HCT116 (cell line): ENCODE measurements at regions not wholly inside any gene's neighbourhood (a gene's known extent, or its start where the extent isn't known, plus 50 kb on each side); places are given as distances from the start of the nearest gene placed in this dataset.

ENCODE experiments used
- ATAC-seq: fragments of 200-7000 bp; cut with Tn5 transposase; 2 replicates; pipeline ENCODE4 v1.9.1; 2020; ENCODE audit warnings: mild to moderate bottlenecking, moderate library complexity
- BruUV-seq: library from RNA; stranded (reverse); fragments of 400-500 nt; replicated peaks from 2 replicates; lab custom pipeline; 2021; lab: Mats Ljungman, UMichigan
- CTCF ChIA-PET: fragments of 300-600 bp; sonication (Branson Sonifier 250); formaldehyde crosslinking; loops from one replicate; lab custom pipeline; 2021; ENCODE audit warnings: antibody characterized with exemption; lab: Charles Lee
- POLR2A ChIA-PET: fragments of 300-600, 350-600 bp; sonication (Branson Sonifier 250); formaldehyde crosslinking; loops from one replicate; lab custom pipeline; 2021; ENCODE audit warnings: antibody characterized with exemption; lab: Charles Lee
- RAD21 ChIA-PET, 2 experiments: fragments of 300-600 bp; sonication (Branson Sonifier 250); formaldehyde crosslinking; loops; one replicate each; lab custom pipeline; 2023; ENCODE audit warnings: low total read pairs in 2 of 2; ENCODE audit not compliant: uncharacterized antibody in 2 of 2, unreplicated experiment in 2 of 2, low non-redundant PET in 1 of 2; lab: Charles Lee
- DNase-seq: peaks from one replicate; pipeline ENCODE4 v3.0.0-alpha.2; 2010; ENCODE audit warnings: low read depth, low spot score
- H2AFZ ChIP-seq: fragments of 200-600 bp; shearing (Covaris generic), sonication (generic); 2 replicates; pipeline ENCODE4 v1.6.1; 2017; ENCODE audit warnings: low read depth, mixed run types, mixed read lengths, antibody characterized with exemption, low read length; ENCODE audit not compliant: poor library complexity, severe bottlenecking
- H3K27ac ChIP-seq: 2 replicates; pipeline ENCODE4 v1.5.1; 2012; ENCODE audit warnings: low read depth, low read length
- H3K27me3 ChIP-seq: fragments of 200-600 bp; sonication (generic); 2 replicates; pipeline ENCODE4 v1.6.1; 2016; ENCODE audit warnings: mixed run types, low read length, mixed read lengths; ENCODE audit not compliant: insufficient read depth
- H3K36me3 ChIP-seq, 2 experiments: fragments of 200-500 bp in 1 of 2; fragments of 200-600 bp in 1 of 2; sonication (Bioruptor generic) in 1 of 2; sonication (generic) in 1 of 2; 2 replicates each; pipeline versions ENCODE4 v1.5.1 to v1.6.1; 2014 to 2016; ENCODE audit warnings: low read length in 2 of 2, inconsistent platforms in 1 of 2, mixed read lengths in 1 of 2, mixed run types in 1 of 2; ENCODE audit not compliant: insufficient read depth in 2 of 2, control insufficient read depth in 1 of 2
- H3K4me1 ChIP-seq, 2 experiments: fragments of 200-600 bp in 1 of 2; sonication (generic) in 1 of 2; 2 replicates each; pipeline versions ENCODE4 v1.5.1 to v1.6.1; 2012 to 2017; ENCODE audit warnings: low read length in 2 of 2, inconsistent platforms in 1 of 2, mild to moderate bottlenecking in 1 of 2, mixed read lengths in 1 of 2, mixed run types in 1 of 2, moderate library complexity in 1 of 2; ENCODE audit not compliant: insufficient read depth in 2 of 2, control insufficient read depth in 1 of 2
- H3K4me2 ChIP-seq: fragments of 200-600 bp; sonication (generic); 2 replicates; pipeline ENCODE4 v1.6.1; 2017; ENCODE audit warnings: mixed run types, low read length, mixed read lengths
- H3K4me3 ChIP-seq, 2 experiments: fragments of 200-600 bp in 1 of 2; sonication (generic) in 1 of 2; replicated peaks in 1 of 2; 2 replicates each; pipeline ENCODE4 v1.5.1; 2011 to 2016; ENCODE audit warnings: low read length in 2 of 2, control low read depth in 1 of 2, low read depth in 1 of 2, mild to moderate bottlenecking in 1 of 2, mixed read lengths in 1 of 2, mixed run types in 1 of 2
- H3K79me2 ChIP-seq: fragments of 200-600 bp; sonication (generic); 2 replicates; pipeline ENCODE4 v1.6.1; 2017; ENCODE audit warnings: mild to moderate bottlenecking, mixed run types, low read length, moderate library complexity, mixed read lengths; ENCODE audit not compliant: insufficient read depth
- H3K9ac ChIP-seq: fragments of 200-600 bp; sonication (generic); 2 replicates; pipeline ENCODE4 v1.6.1; 2016; ENCODE audit warnings: low read length, mixed read lengths
- H3K9me2 ChIP-seq: fragments of 200-600 bp; sonication (generic), shearing (Covaris generic); 2 replicates; pipeline ENCODE4 v1.6.1; 2017; ENCODE audit warnings: mixed run types, mild to moderate bottlenecking, moderate library complexity; ENCODE audit not compliant: insufficient read depth
- H3K9me3 ChIP-seq, 2 experiments: fragments of 200-500 bp in 1 of 2; fragments of 200-600 bp in 1 of 2; sonication (Bioruptor generic) in 1 of 2; sonication (generic) in 1 of 2; 2 replicates each; pipeline ENCODE4 v1.6.1; 2014 to 2017; ENCODE audit warnings: low read length in 2 of 2, mixed read lengths in 2 of 2, inconsistent platforms in 1 of 2, low read depth in 1 of 2, mild to moderate bottlenecking in 1 of 2, mixed run types in 1 of 2, moderate library complexity in 1 of 2; ENCODE audit not compliant: control insufficient read depth in 1 of 2, insufficient read depth in 1 of 2
- H4K20me1 ChIP-seq: fragments of 200-600 bp; sonication (generic), shearing (Covaris generic); 2 replicates; pipeline ENCODE4 v1.6.1; 2017; ENCODE audit warnings: mixed run types, mild to moderate bottlenecking, moderate library complexity; ENCODE audit not compliant: insufficient read depth
- EZH2 ChIP-seq: fragments of 200-600 bp; sonication (generic); IDR thresholded peaks from 2 replicates; pipeline ENCODE4 v1.6.1; 2017; ENCODE audit warnings: antibody characterized with exemption, mixed run types
- FOSL1 ChIP-seq: IDR thresholded peaks from 2 replicates; pipeline ENCODE4 v1.6.1; 2012; ENCODE audit warnings: low read depth
- JUND ChIP-seq: IDR thresholded peaks from 2 replicates; pipeline ENCODE4 v1.6.1; 2012
- POLR2A ChIP-seq: IDR thresholded peaks from 2 replicates; pipeline ENCODE4 v1.7.0; 2011; ENCODE audit warnings: borderline replicate concordance; ENCODE audit not compliant: insufficient read depth, insufficient read length; ENCODE audit errors: extremely low read depth
- SP1 ChIP-seq: IDR thresholded peaks from 2 replicates; pipeline ENCODE4 v1.6.1; 2012; ENCODE audit warnings: low read depth
- ZFX ChIP-seq: fragments of 450-650 bp; IDR thresholded peaks from 2 replicates; pipeline ENCODE4 v1.6.1; 2017
- ZNF274 ChIP-seq: fragments of 200-500 bp; sonication (Bioruptor generic); IDR thresholded peaks from 2 replicates; pipeline ENCODE4 v1.6.1; 2014; ENCODE audit warnings: mild to moderate bottlenecking, low read depth, low read length, inconsistent platforms
- intact Hi-C: fragments of 100-400 bp; cut with micrococcal nuclease; formaldehyde crosslinking; loops from 2 replicates; pipeline ENCODE4 v1.10.0; 2022
- TF ChIP-seq, protein P1 (sequence below), 3 experiments: fragments of 200-600 bp in 1 of 3; sonication (generic) in 1 of 3; IDR thresholded peaks in 2 of 3; conservative IDR thresholded peaks in 1 of 3; 2 replicates each; pipeline ENCODE4 v1.5.1; 2012 to 2017; ENCODE audit warnings: low read depth in 2 of 3, low read length in 2 of 3, antibody characterized with exemption in 1 of 3, borderline replicate concordance in 1 of 3, control low read depth in 1 of 3, mild to moderate bottlenecking in 1 of 3, mixed read lengths in 1 of 3, mixed run types in 1 of 3, moderate library complexity in 1 of 3; ENCODE audit not compliant: insufficient read depth in 1 of 3
- TF ChIP-seq, protein P2 (sequence below): IDR thresholded peaks from 2 replicates; pipeline ENCODE4 v1.6.1; 2011; ENCODE audit warnings: mild to moderate bottlenecking, low read length, moderate library complexity; ENCODE audit not compliant: insufficient replicate concordance; ENCODE audit errors: extremely low read depth

DNA sequence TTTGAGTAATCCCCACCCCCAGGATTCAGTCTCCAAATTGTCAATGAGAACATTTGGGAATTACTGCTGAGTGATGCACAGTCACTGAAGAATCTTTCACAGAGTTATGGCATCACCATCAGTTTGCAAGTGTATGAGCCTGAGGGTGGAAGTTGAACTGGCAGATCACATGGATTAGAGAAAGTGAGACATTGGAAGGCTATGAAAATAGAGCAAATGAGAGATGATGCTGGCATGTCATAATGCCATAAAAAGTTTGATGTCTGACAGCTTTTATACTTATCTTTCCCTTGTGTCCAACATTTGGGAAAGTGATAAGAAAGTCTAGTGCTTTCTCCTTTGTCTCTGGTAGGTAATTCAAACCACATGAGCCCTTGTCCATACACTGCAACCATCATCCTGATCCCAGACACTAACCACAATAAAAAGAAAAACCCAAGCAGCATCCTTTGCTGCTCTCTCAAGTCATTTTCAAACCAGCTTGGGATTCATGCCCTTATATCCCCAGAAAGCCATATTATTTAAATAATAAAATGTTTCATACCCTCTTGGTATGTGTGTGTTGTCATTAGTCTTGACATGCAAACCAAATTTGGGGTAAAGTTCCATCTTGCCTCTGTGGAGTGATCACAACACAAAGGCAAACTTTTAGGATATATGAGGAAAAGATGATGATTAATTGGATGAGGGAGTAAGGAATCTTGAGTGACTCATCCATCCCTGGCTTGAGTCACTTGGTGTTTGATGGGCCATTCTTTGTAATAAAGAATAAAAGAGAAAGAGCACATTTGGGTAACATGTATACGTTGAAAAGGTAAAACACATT lies 438.9 kb downstream of the GRXCR1 start:
- intact Hi-C loops: no loop called here
- TF ChIP-seq ZFX (no peak), ZNF274 (no peak), POLR2A (no peak), EZH2 (no peak)
- TF ChIP-seq, protein P1, sequence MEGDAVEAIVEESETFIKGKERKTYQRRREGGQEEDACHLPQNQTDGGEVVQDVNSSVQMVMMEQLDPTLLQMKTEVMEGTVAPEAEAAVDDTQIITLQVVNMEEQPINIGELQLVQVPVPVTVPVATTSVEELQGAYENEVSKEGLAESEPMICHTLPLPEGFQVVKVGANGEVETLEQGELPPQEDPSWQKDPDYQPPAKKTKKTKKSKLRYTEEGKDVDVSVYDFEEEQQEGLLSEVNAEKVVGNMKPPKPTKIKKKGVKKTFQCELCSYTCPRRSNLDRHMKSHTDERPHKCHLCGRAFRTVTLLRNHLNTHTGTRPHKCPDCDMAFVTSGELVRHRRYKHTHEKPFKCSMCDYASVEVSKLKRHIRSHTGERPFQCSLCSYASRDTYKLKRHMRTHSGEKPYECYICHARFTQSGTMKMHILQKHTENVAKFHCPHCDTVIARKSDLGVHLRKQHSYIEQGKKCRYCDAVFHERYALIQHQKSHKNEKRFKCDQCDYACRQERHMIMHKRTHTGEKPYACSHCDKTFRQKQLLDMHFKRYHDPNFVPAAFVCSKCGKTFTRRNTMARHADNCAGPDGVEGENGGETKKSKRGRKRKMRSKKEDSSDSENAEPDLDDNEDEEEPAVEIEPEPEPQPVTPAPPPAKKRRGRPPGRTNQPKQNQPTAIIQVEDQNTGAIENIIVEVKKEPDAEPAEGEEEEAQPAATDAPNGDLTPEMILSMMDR (IDR thresholded peaks at IDR 0.05 in 2 of 3, conservative IDR thresholded peaks at IDR 0.05 in 1 of 3; ENCODE audit: borderline replicate concordance in 1 of 3, insufficient read depth in 1 of 3, low read depth in 2 of 3, low read length in 2 of 3): no peak
- Histone ChIP-seq H3K4me1 (no peaks in the 10 kb centered on the region), H3K9ac (no peak overlapping the region), H3K9me3 (peaks cover 12 to 36% of the 10 kb centered on the region in 2 experiments; a peak in 2 of 4 replicates), H4K20me1 (no peaks in the 10 kb centered on the region), H2AFZ (no peak overlapping the region), H3K36me3 (no peaks in the 10 kb centered on the region), H3K9me2 (no peaks in the 10 kb centered on the region), H3K27me3 (no peaks in the 10 kb centered on the region), H3K27ac (no peak overlapping the region), H3K4me2 (no peak overlapping the region), H3K4me3 (no peak overlapping the region), H3K79me2 (no peaks in the 10 kb centered on the region)
- CTCF ChIA-PET: no interaction called here
- POLR2A ChIA-PET: no interaction called here
- ATAC-seq (no peak), DNase-seq (no peak)
- RAD21 ChIA-PET: no interaction called here
- no TSS peak for BruUV-seq

DNA sequence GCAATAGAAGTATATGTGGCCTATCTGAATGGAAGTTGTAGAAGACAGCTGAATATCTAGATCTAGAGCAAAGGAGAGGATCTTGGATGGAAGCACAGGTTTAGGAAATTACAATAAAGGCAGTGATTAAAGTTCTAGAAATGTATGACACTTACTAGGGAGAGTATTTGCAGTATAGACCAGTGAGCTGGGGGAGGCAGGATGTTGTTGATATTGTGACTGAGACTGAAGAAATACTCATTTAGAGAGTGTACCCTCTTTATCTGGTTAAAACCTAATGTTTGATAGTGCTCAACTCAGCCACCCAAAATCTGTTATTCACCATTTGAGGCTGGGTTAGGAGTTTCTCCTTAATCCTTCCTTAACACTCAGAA lies 439.5 kb downstream of the GRXCR1 start:
- Histone ChIP-seq H3K36me3 (no peaks in the 10 kb centered on the region), H3K27ac (no peak overlapping the region), H3K9me2 (no peaks in the 10 kb centered on the region), H3K27me3 (no peaks in the 10 kb centered on the region), H2AFZ (no peak overlapping the region), H3K4me3 (no peak overlapping the region), H3K9me3 (peaks cover 10 to 38% of the 10 kb centered on the region in 2 experiments; a peak in 2 of 4 replicates), H3K9ac (no peak overlapping the region), H4K20me1 (no peaks in the 10 kb centered on the region), H3K79me2 (no peaks in the 10 kb centered on the region), H3K4me1 (no peaks in the 10 kb centered on the region), H3K4me2 (no peak overlapping the region)
- ChIA-PET CTCF (no interaction called here), POLR2A (no interaction called here), RAD21 (no interaction called here)
- no TSS peak for BruUV-seq
- DNase-seq (no peak), ATAC-seq (no peak)
- intact Hi-C loops: no loop called here
- TF ChIP-seq, protein P1 (IDR thresholded peaks at IDR 0.05 in 2 of 3, conservative IDR thresholded peaks at IDR 0.05 in 1 of 3; ENCODE audit: borderline replicate concordance in 1 of 3, insufficient read depth in 1 of 3, low read depth in 2 of 3, low read length in 2 of 3): no peak
- no peak for TF ChIP-seq FOSL1
- no peak for TF ChIP-seq ZFX
- no peak for TF ChIP-seq SP1
- TF ChIP-seq, protein P2, sequence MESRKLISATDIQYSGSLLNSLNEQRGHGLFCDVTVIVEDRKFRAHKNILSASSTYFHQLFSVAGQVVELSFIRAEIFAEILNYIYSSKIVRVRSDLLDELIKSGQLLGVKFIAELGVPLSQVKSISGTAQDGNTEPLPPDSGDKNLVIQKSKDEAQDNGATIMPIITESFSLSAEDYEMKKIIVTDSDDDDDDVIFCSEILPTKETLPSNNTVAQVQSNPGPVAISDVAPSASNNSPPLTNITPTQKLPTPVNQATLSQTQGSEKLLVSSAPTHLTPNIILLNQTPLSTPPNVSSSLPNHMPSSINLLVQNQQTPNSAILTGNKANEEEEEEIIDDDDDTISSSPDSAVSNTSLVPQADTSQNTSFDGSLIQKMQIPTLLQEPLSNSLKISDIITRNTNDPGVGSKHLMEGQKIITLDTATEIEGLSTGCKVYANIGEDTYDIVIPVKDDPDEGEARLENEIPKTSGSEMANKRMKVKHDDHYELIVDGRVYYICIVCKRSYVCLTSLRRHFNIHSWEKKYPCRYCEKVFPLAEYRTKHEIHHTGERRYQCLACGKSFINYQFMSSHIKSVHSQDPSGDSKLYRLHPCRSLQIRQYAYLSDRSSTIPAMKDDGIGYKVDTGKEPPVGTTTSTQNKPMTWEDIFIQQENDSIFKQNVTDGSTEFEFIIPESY: no peak
- no peak for TF ChIP-seq JUND
